HL-60 (cell line): ENCODE measurements at regions not wholly inside any gene's neighbourhood (a gene's known extent, or its start where the extent isn't known, plus 50 kb on each side); places are given as distances from the start of the nearest gene placed in this dataset.
"Not testable (repeated sequence)": the region's sequence is repeated elsewhere in the genome, so short reads cannot be mapped to it uniquely, and the experiment has no call there.

Source experiments
- CTCF ChIP-seq: IDR thresholded peaks from one replicate; pipeline ENCODE4 v1.5.1; 2011; ENCODE audit warnings: low read length, control low read depth, inconsistent platforms; ENCODE audit not compliant: insufficient read depth
- POLR2AphosphoS5 ChIP-seq: IDR thresholded peaks from 2 replicates; pipeline ENCODE4 v1.6.1; 2012; ENCODE audit warnings: low read depth
- REST ChIP-seq: IDR thresholded peaks from 2 replicates; pipeline ENCODE4 v1.6.1; 2012; ENCODE audit warnings: low read depth; ENCODE audit not compliant: insufficient replicate concordance

GRCh38 chrX:3881255-3881895 is 167.9 kb upstream of the PRKX start:
- not testable (repeated sequence) for TF ChIP-seq POLR2AphosphoS5, CTCF, REST
